ENCODE measurements at regions not wholly inside any gene's neighbourhood (a gene's known extent, or its start where the extent isn't known, plus 50 kb on each side); places are given as distances from the start of the nearest gene placed in this dataset.

DNA sequence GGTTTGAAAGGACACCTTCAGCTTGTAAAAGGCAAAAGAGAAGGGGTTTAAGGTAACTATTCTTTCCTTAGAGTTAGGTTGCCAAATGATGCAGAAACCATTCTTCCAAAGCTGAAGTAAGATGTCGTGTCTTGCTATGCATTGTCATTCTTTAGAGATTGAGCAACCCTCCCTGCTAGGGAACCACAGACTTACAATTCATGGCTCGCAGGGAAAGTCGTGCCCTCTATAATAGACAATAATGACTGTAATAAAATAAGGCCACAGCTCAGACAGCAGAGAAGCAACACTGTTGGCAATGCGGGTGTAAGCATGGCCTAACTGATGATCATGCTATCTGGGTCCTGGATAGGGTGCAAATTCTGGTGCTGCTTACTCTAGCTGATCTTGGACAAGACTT lies 129.6 kb upstream of the CDH13 start:
- DNase-seq (ENCODE audit: low read depth) = no peak

DNA sequence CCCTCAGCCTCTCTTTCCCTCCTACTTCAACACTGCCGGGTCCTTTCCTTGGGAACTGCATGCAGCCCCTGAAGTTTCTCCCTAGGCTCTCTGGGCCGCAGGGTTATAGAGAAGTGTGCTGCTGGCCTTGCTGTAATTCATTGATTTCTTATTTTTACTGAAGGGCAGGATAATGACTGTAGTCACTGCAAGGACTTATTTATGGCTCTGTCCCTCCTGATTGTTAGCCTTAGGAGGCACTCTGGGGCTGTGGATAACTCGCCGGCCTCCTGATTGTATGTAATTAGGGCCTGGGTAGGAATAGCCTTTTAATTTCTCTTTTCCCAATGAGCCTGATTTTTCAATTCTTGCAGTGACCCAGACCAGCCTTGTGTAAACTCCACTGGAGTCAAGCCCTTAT lies 138.3 kb upstream of the CDH13 start:
- DNase-seq (ENCODE audit: low read depth) = no peak

DNA sequence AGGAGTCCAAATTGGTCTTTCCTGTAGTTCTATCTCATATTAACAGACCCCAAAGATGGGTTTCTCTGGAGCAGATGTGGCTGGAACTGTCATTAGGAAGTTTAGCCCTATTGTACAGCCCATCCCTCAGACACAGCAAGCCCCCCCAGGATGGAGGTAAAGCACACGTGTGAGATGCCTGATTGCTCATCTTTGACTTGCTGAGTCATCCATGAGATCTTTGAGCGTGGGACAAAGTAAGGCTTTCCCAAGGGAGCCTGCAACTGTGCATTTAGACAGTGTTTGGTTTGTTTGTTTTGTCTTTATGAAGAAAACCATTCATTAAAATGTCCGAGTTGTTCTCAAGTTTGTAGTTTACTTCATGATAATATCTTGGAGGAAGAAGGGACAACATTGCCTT lies 145.3 kb upstream of the CDH13 start:
- no peak for DNase-seq (ENCODE audit: low read depth)

DNA sequence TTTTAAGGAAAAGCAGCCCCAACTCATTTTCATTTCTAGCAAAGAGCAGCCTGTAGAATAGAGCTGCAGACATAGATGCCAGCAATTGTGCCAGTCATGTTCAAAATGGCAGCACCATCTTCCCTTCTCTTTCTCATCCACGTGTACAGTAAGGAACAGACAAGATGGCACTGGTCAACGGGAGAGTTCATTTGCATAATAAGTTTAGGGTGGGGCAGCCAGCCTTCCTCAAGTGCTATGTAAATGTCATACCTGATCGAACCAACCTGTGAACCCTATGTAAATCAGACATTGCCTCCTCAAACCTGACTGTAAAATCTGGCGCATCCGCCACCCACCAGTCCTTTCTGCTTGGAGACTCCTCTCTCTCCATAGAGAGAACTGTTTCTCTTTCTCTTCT lies 150.0 kb upstream of the CDH13 start:
- no peak for DNase-seq (ENCODE audit: low read depth)

DNA sequence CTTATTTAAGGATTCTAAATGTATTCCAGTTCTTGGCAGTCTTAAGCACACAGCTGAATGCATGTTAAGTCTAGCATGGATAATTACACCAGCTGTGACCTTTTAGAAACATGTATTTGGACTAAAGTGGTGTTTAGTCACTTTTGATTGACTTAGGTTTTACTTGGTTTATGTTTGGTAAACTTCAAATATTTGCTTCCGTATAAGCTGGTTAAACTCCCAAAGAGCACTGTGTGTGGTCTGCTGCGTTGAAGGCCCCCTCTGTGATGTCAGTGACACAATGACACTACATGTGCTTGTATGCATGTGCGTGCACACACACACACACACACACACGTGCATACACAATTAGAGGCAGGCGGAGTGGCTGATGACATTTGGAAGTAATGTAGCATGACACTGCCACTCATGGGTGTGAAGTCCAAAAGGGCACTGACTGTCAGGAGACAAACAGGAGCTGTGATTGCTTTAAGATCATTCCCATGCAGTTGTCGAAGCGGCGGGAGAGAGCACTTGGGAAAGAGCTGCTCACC lies 156.1 kb upstream of the CDH13 start:
- no peak for DNase-seq (ENCODE audit: low read depth)

DNA sequence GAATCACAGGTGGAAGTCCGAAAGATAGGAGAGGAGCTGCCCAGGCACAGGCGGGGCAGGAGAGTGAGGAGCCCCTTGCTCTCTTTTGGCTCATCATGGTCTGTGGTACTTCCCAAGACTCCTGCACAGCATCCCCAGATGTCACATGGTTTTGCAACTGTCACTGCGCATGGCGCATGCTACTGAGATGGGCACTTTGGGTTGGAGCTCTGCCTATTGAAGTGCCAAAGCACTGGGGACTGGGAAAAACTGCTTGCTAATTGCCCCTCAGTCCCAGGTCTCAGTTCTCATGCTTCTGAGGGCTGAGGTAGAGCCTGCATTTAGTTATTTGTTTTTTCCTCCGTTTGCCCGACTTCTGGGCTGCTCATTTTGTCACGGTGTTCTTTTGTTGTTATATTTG lies 156.8 kb upstream of the CDH13 start:
- no peak for DNase-seq (ENCODE audit: low read depth)

DNA sequence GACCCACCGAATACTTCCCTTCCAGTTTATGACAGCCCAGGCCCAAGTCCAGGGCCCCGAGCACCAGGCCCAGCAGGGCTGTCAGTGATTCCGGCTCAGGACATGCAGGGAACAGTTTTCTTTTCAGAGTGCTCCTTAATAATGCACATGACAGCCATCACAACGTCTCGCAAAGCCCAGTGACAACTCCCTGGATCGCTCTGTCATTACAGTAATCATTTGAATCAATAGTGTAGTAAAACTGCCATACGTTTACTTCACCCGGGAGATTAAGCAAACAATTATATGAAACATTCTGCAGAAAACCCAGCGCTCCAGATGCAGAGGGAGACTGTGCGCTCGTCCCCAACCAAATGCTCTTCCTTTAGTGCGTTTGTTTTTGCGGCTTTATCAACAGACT lies 162.6 kb upstream of the CDH13 start:
- DNase-seq (ENCODE audit: low read depth) = no peak

DNA sequence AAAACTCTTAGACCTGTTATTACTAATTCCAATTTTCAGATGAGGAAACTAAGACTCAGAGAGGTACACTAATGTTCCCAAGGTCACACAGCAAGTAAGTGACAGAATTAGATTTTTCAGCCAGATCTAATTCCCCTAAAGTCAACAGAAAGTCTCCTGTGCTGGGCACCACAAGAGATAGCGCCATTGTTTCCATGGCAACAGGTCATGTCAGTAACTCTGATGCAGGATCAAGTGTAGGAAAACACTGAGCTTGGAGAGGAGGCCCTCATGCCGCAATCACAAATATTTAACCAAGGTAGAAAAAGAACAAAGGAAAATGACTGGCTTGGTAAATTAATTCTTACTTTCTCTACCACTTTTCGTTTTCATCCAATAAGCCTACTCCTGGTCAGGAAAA lies 166.0 kb upstream of the CDH13 start:
- DNase-seq (ENCODE audit: low read depth) = no peak

DNA sequence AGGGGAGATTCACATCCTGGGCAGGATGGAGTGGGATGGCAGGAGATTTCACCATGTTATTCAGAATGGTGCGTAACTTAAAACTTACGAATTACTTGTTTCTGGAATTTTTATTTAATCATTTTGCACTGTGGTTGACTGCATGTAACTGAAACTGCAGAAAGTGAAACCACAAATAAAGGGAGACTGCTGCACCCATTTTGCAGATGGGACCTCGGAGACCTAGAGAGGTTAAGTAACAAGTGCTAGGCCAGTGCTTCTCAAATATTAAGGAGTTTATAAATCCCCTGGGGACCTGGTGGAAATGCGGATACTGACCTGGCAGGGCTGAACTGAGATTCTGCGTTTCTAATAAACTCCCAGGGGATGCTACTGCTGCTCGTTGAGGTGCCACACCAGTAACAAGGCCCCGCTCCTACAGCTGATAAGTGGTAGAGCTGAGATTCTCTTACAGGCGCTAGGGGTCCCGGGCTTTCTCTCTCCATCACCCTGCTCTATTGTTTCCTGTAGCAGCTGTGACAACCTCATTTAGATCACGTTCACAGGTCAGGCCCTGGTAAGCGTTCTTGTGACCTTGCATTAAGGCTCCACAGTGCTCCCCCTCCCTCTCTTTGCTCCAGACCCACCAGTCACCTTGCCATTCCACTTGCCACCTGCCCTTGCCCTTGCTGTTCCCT lies 167.1 kb upstream of the CDH13 start:
- no peak for DNase-seq (ENCODE audit: low read depth)

DNA sequence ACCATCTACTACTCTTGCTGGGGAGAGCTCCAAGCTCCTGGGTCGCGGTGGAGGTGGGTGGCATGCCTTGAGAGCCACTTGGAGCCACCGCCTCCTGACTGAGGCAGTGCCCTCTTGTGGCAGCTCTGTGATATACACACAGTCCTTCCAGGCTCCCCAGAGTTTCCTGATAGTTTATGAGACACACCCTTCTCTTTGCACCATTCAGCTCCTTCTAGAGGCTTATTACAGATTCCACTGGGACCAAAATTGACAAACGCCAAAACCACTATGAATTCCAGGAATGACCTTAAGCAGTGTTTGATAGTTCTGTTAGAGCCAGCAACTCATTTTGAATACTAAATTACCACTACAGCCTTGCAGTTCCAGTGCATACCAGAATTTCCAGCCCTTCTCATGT lies 170.1 kb upstream of the CDH13 start:
- peak; percentile 36 for DNase-seq (ENCODE audit: low read depth)

DNA sequence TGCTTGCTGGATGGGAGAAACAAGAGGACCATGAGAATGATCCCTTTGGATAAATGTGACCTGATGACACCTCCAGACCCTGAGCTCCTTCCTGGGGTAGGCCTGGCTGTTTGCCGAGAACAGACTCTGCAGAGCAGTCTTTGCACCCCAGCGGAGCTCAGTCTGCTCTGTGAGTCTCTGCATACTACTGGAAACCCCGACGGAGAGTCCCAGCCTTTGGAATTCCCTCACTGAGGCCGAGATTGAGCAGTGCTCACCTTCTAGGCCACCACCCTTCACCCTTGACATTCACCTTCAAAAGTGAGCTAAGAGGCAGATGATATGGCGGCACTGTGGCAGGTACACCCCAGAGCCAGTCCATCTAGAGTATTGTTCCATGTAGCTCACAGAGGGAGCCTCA lies 172.2 kb upstream of the CDH13 start:
- no peak for DNase-seq (ENCODE audit: low read depth)

DNA sequence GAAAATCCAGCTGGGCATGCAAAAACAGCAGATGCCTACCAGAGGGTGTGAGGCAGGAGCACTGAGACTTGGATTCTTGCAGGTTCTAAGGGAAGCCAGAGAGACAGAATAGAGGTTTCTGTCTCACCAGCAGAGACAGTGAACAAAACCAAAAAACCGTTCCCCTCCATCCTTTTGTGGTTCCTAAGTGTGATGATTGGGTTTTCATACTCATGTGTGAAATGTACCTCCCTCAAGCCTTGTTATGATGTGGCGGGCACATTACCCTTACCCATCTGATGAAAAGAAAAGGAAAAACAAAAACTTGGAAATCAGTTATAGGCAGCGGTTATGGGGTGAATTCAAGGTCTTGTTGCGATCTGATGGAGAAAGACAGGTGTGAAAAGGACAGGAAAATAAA lies 172.6 kb upstream of the CDH13 start:
- DNase-seq (ENCODE audit: low read depth) = no peak

DNA sequence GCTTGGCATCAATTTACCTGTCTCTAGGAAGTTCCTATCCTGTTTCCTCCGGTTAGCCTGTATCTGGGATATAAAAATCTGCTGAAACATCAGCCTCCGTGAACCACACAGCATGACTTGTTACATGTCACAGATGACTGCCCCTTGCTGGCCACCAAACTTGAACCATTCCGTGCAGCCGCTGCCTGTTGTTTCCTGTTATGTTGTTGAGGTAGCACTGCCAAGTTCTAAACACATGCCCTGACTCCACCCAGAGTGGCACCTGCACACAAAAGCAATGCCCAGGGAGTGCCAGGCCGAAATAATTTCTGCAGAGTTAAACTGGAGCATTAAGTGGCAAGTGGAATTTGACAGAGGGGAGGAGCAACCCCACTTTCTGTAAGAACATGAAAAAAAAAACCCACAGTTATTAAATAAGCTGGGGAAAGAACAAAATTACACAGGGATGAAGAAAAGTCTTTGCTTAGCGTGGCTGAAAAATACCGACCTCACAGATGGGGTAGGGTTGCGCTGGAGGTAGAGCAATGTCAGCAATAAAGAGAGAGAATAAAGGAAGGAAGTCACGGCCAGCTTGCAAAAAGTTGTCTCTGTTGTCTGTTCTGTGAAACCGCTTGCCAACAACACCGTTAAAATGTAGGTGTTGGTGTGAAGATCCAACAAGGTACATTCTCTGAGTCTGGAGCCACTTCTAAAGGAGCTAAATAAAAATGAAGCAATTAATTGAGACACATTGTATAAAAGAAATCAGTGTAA lies 174.6 kb upstream of the CDH13 start:
- DNase-seq (ENCODE audit: low read depth) = no peak

DNA sequence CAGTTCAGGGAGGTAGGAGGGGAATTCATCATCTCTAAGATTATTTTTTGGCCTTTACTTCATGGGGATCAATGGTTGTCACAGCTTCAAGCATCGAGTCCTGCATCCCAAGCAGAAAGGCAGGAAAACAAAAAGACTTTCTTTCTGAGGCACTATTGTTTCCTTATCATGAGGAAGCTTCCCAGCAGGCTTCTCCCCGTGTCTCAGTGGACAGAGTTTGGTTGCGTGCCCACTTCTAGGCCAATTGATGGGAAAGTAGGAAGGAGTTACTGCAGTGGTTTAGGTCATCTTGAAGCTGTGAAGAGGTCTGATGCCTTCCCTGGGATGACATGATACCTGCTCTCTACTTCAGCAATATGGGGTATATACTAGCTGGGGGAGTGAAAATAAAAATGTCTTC lies 175.3 kb upstream of the CDH13 start:
- no peak for DNase-seq (ENCODE audit: low read depth)

DNA sequence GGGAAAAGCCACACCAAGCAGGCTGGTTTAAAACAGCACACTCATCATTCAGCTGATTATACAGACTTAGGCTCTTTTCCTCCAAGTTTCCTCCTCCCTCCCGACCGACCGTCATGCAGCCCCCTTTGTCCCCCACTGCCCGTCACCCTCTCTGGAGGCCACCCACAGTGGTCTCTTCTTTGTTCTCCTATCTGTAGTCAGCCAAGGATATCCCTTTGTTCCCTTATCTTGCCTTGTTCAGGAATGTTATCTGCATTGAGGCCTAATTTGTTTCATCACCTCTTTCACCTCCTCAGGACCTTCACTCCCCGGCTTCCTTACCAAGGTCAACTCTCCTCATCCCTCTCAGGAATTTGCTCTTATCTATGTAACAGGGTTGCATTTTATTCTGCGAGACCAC lies 186.4 kb upstream of the CDH13 start:
- no peak for DNase-seq (ENCODE audit: low read depth)

DNA sequence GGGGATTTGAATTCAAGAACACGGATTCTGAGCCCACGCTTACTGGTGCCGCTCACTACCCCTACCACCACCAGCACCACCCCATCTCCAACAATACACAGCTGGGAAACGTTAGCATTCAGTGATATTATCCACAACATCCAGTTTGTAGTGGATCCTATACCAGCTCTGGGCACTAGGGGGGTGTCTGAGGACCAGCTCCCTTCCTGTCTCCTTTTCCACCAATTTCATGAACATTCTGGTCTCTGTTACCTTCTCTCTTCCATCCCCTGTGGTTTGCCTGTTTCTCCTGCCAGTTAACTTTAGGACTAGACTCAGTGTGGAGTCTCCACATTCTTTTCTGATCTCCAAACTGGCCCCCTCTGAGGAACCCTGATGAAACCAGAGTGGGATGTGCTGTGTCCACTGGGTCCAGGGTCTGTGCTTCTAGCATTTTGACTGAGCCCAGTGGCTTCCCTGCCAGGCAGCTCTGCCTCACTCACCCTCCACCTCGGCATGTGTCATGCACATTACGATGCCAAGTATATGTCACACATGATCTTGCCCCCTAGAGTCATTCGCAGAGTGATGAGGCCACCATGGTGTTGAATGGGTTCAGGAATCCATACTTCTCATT lies 187.0 kb upstream of the CDH13 start:
- DNase-seq (ENCODE audit: low read depth) = no peak

DNA sequence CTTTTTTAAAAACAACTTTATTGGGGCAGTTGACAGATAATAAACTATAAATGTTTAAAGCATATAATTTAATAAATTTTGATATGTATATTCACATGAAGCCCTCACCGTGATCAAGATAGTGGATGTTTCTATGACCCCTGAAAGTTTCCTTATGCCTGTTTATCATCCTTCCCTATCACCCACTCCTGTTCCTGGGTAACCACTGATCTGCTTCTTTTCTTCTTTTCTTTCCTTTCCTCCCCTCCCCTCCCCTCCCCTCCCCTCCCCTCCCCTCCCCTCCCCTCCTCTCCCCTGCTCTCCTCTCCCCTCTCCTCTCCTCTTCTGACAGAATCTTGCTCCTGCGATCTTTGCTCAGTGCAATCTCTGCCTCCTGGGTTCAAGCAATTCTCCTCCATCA lies 193.7 kb upstream of the CDH13 start:
- DNase-seq (ENCODE audit: low read depth) = no peak

DNA sequence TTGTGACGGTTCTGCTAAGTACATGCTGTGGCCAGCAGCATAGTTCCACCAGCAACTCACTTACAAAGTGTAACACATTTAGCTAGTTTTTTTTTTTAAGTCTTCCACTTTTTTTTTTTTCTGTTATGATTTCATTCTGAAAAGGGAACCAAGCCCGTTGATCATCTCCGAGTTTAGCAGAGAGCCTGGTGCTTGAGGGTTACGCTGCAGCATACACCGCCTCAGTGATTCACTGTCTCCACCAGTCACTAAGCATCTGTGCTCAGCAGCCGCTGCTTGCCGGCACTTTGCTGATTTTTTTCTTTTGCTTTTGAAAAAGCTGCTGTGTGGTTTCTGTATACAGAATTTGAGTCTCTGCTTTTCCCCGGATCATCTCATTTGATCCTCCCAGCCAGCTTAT lies 194.5 kb upstream of the CDH13 start:
- peak; percentile 4 for DNase-seq (ENCODE audit: low read depth)

DNA sequence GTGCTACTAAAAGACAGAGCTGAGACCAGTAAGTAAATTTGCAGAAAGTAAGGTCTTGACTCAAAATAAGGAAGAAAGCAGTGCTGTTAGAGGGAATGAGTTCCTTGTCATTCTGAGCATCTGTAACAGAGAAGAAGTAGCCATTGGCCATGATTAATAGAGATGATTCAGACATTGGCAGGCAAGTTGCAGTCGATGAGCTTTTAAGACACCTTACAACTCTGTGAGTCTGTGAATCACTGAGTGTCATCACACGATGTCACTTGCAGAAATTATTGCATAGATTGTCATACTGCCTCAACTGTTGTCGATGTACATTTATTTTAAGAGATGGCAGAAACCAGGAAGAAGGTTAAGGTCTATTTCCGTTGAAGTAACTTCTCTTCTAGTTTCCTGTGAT lies 201.1 kb upstream of the CDH13 start:
- no peak for DNase-seq (ENCODE audit: low read depth)

DNA sequence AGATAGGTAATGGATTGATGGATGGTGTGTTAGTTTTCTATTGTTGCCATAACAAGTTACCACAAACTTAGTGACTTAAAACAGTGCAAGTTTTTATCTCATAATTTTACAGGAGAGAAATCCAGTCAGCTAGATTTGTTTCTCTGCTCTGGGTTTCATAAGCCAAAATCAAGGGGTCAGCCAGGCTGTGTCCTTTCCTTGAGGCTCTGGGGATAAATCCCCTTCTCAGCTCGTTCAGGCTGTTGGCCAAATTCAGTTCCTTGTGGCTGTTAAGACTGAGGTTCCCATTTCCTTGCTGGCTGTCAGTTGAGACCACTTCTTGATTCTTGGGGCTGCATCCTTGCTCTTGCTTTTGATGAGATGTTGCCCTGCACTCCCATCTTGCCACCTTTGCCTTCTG lies 204.9 kb upstream of the CDH13 start:
- no peak for DNase-seq (ENCODE audit: low read depth)

DNA sequence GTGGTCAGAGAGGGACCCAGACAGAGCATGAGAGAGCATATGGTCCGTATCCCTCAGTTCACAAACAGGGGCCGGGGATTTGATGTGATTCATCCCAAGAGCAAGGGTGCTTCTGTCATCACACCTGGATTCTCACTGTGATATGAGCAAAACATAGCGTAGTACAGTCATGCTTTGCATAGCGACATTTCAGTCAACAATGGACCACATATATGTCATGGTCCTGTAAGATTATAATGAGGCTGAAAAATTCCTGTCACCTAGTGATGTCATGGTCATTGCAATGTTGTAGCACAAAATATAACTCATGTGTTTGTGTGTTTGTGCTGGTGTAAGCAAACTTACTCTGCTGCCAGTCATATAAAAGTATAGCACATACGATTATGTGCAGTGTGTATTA lies 207.4 kb upstream of the CDH13 start:
- DNase-seq (ENCODE audit: low read depth) = no peak

DNA sequence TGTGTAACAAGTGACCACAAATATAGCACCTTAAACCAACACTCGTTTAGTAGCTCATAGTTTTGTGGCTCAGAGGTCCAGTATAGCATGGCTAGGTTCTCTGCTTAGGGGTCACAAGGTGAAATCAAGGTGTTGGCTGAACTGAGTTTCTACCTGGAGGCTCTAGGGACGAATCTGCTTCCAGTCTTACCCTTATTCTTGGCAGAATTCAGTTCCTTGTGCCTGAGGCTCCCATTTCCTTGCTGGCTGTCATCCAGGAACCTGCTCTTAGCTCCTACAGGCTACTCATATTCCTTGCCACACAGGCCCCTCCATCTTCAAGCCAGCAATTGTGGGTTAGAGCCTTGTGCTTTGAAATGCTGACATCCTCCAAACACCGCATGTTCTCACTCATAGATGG lies 212.3 kb upstream of the CDH13 start:
- DNase-seq (ENCODE audit: low read depth) = no peak

DNA sequence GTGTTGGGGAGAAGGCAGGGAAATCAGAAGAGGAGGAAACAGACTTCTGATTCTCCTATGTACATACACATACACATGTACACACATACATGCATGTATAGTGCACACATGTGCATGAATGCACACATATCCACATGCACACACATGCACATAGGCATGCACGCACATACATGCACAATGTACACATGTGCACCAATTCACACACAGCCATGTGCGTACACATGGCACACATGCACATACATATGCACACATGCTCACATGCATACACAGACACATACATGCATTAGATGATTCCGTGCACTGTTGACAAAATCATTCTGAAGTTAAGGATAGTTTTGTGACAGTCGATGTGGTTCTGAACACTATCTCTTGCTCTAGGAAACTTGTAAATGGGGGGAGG lies 214.0 kb upstream of the CDH13 start:
- no peak for DNase-seq (ENCODE audit: low read depth)
